ENCODE measurements at regions not wholly inside any gene's neighbourhood (a gene's known extent, or its start where the extent isn't known, plus 50 kb on each side); places are given as distances from the start of the nearest gene placed in this dataset.

DNA sequence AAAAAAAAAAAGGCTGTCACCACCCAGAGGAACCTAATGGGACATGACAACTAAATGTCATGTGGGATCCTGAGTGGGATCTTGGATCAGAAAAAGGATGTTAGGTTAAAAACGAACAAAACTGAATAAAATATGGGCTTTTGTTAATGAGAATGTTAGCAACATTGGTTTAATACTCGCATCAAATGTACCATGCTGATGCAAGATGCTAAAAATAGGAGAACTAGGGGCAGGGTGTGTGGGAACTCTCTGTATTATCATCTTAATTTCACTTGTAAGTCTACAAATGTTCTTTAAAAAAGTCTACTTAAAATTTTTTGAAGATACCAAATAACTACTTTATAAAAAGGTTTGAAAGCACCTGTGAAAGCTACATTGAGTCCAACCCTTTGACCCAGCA, 88.8 kb upstream of the PRR5 start:
- ChIA-PET POLR2A (no interaction called here), CTCF (interaction anchor here (1.4 kb wide), 1 partner anchor 11 kb away, joined by 6 read pairs; no protein-coding TSS in a partner anchor)
- Histone ChIP-seq H3K27ac (no peak overlapping the region), H3K4me2 (no peak overlapping the region), H3K9me3 (peaks cover 3% of the 10 kb centered on the region; the same call in 1 of the 3 replicates), H3K4me1 (no peaks in the 10 kb centered on the region), H3K4me3 (no peak overlapping the region)
- 21% methylated on average over 2 of the region's 2 CpGs for WGBS (ENCODE audit: missing lambda C conversion rate)
- ATAC-seq = no peak
- TF ChIP-seq, protein P1, sequence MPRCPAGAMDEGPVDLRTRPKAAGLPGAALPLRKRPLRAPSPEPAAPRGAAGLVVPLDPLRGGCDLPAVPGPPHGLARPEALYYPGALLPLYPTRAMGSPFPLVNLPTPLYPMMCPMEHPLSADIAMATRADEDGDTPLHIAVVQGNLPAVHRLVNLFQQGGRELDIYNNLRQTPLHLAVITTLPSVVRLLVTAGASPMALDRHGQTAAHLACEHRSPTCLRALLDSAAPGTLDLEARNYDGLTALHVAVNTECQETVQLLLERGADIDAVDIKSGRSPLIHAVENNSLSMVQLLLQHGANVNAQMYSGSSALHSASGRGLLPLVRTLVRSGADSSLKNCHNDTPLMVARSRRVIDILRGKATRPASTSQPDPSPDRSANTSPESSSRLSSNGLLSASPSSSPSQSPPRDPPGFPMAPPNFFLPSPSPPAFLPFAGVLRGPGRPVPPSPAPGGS (IDR thresholded peaks at IDR 0.05) = no peak
- TF ChIP-seq NFE2L2 (conservative IDR thresholded peaks at IDR 0.05; ENCODE audit: low read length) (no peak), BHLHE40 (IDR thresholded peaks at IDR 0.05; ENCODE audit: low read depth, low read length) (no peak), CBX2 (IDR thresholded peaks at IDR 0.05; ENCODE audit: borderline replicate concordance, low read depth) (no peak), SREBF2 (IDR thresholded peaks at IDR 0.05) (no peak), RFX5 (IDR thresholded peaks at IDR 0.05) (no peak), NPAS2 (CRISPR knock-in tag; IDR thresholded peaks at IDR 0.05; ENCODE audit: borderline replicate concordance) (no peak), ZNF302 (CRISPR knock-in tag; IDR thresholded peaks at IDR 0.05) (no peak), HOXA7 (CRISPR knock-in tag; IDR thresholded peaks at IDR 0.05) (no peak), KDM1A (IDR thresholded peaks at IDR 0.05; ENCODE audit: low read depth) (no peak), PHF8 (IDR thresholded peaks at IDR 0.05; ENCODE audit: borderline replicate concordance, low read depth) (no peak)
- TF ChIP-seq, protein P2, sequence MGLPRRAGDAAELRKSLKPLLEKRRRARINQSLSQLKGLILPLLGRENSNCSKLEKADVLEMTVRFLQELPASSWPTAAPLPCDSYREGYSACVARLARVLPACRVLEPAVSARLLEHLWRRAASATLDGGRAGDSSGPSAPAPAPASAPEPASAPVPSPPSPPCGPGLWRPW (IDR thresholded peaks at IDR 0.05) = no peak
- FAIRE-seq = no peak
- no peak for DNase-seq (ENCODE audit: low read depth in 1 of 2, low spot score in 1 of 2)

DNA sequence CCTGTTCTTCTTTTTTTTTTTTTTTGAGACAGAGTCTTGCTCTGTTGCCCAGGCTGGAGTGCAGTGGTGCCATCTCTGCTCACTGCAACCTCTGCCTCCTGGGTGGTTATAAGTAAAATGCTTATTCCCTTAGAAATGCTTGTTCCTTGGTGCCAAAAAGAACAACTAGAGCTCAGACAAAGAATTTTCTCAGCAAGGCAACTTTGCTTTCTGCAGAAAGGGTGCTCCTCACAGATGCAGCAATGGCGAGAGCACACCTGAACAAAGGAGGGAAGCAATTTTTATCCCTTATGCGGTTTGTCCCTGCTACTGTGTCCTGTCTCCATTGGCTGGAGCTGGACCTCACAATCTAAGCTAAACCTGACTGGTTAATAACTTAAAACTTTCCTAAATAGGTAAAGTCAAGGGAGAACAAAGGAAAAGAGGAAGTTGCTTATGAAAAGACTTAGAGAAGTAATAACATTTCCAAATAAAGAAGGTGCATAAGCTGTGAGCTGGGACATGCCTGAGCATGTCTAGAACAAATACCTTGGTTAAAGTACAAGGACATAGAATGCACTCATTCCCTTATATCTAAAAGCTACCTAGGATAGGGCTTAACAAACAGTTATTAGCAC, 90.0 kb upstream of the PRR5 start:
- H3K4me2 ChIP-seq = no peak overlapping the region
- DNase-seq (ENCODE audit: low read depth in 1 of 2, low spot score in 1 of 2) = no peak
- H3K4me3 ChIP-seq = no peak overlapping the region
- POLR2A ChIA-PET = no interaction called here
- no peak overlapping the region for H3K27ac ChIP-seq
- FAIRE-seq = no peak
- peaks cover 3% of the 10 kb centered on the region; the same call in 1 of the 3 replicates for H3K9me3 ChIP-seq
- TF ChIP-seq HDAC2 (IDR thresholded peaks at IDR 0.05) = no peak
- no peak for TF ChIP-seq ZC3H11A (IDR thresholded peaks at IDR 0.05)
- no peak for TF ChIP-seq NPAS2 (CRISPR knock-in tag; IDR thresholded peaks at IDR 0.05; ENCODE audit: borderline replicate concordance)
- TF ChIP-seq GATA3 (IDR thresholded peaks at IDR 0.05; ENCODE audit: borderline replicate concordance) = no peak
- TF ChIP-seq ZSCAN20 (CRISPR knock-in tag; IDR thresholded peaks at IDR 0.05) = no peak
- TF ChIP-seq TP53 (CRISPR knock-in tag; IDR thresholded peaks at IDR 0.05) = no peak
- TF ChIP-seq CBX2 (IDR thresholded peaks at IDR 0.05; ENCODE audit: borderline replicate concordance, low read depth) = no peak
- TF ChIP-seq HOXB5 (CRISPR knock-in tag; IDR thresholded peaks at IDR 0.05) = no peak
- no peak for TF ChIP-seq POLR2A (IDR thresholded peaks at IDR 0.05; ENCODE audit: low read length)
- TF ChIP-seq JUN (IDR thresholded peaks at IDR 0.05) = no peak
- TF ChIP-seq HOXB13 (CRISPR knock-in tag; IDR thresholded peaks at IDR 0.05; ENCODE audit: low read depth) = no peak
- TF ChIP-seq CEBPB (IDR thresholded peaks at IDR 0.05) = no peak
- TF ChIP-seq, protein P3, sequence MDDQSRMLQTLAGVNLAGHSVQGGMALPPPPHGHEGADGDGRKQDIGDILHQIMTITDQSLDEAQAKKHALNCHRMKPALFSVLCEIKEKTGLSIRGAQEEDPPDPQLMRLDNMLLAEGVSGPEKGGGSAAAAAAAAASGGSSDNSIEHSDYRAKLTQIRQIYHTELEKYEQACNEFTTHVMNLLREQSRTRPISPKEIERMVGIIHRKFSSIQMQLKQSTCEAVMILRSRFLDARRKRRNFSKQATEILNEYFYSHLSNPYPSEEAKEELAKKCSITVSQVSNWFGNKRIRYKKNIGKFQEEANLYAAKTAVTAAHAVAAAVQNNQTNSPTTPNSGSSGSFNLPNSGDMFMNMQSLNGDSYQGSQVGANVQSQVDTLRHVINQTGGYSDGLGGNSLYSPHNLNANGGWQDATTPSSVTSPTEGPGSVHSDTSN (IDR thresholded peaks at IDR 0.05) = no peak
- no peak for TF ChIP-seq EHMT2 (IDR thresholded peaks at IDR 0.05; ENCODE audit: low read depth)
- TF ChIP-seq, protein P1 (IDR thresholded peaks at IDR 0.05) = no peak
- TF ChIP-seq, protein P4, sequence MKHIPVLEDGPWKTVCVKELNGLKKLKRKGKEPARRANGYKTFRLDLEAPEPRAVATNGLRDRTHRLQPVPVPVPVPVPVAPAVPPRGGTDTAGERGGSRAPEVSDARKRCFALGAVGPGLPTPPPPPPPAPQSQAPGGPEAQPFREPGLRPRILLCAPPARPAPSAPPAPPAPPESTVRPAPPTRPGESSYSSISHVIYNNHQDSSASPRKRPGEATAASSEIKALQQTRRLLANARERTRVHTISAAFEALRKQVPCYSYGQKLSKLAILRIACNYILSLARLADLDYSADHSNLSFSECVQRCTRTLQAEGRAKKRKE (CRISPR knock-in tag; IDR thresholded peaks at IDR 0.05; ENCODE audit: low read depth) = no peak
- TF ChIP-seq MYC (IDR thresholded peaks at IDR 0.05; ENCODE audit: borderline replicate concordance, low read length) = no peak
- TF ChIP-seq, protein P5, sequence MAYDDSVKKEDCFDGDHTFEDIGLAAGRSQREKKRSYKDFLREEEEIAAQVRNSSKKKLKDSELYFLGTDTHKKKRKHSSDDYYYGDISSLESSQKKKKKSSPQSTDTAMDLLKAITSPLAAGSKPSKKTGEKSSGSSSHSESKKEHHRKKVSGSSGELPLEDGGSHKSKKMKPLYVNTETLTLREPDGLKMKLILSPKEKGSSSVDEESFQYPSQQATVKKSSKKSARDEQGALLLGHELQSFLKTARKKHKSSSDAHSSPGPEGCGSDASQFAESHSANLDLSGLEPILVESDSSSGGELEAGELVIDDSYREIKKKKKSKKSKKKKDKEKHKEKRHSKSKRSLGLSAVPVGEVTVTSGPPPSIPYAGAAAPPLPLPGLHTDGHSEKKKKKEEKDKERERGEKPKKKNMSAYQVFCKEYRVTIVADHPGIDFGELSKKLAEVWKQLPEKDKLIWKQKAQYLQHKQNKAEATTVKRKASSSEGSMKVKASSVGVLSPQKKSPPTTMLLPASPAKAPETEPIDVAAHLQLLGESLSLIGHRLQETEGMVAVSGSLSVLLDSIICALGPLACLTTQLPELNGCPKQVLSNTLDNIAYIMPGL (CRISPR knock-in tag; IDR thresholded peaks at IDR 0.05; ENCODE audit: borderline replicate concordance) = no peak
- TF ChIP-seq ZFP36 (IDR thresholded peaks at IDR 0.05; ENCODE audit: borderline replicate concordance, partially characterized antibody) = no peak
- no peak for ATAC-seq
- WGBS (ENCODE audit: missing lambda C conversion rate) = 22% methylated on average over 2 of the region's 2 CpGs
- CTCF ChIA-PET = interaction anchor here (1.0 to 2.0 kb wide), 5 partner anchors 14 to 639 kb away, joined by 3 to 6 read pairs (median 5); no protein-coding TSS in a partner anchor
- H3K4me1 ChIP-seq = no peaks in the 10 kb centered on the region
